Left ventricle myocardium inferior (tissue), 1 donor: ENCODE measurements at regions not wholly inside any gene's neighbourhood (a gene's known extent, or its start where the extent isn't known, plus 50 kb on each side); places are given as distances from the start of the nearest gene placed in this dataset.

ENCODE experiments used
- DNase-seq: peaks from one replicate; pipeline ENCODE4 v3.0.0-alpha.2; 2020
- H3K27ac ChIP-seq: fragments of 200-600 bp; replicated peaks from 2 replicates; pipeline ENCODE4 v1.8.0; 2021
- H3K27me3 ChIP-seq: fragments of 200-600 bp; 2 replicates; pipeline ENCODE4 v1.8.0; 2021; ENCODE audit warnings: low read depth
- H3K36me3 ChIP-seq: fragments of 200-600 bp; 2 replicates; pipeline ENCODE4 v1.8.0; 2021
- H3K4me1 ChIP-seq: fragments of 200-600 bp; 2 replicates; pipeline ENCODE4 v1.8.0; 2021
- H3K4me3 ChIP-seq: fragments of 200-600 bp; 2 replicates; pipeline ENCODE4 v1.8.0; 2021; ENCODE audit warnings: mild to moderate bottlenecking, moderate library complexity
- H3K9me3 ChIP-seq: fragments of 200-600 bp; replicated peaks from 2 replicates; pipeline ENCODE4 v1.8.0; 2021
- intact Hi-C: fragments of 100-400 bp; cut with micrococcal nuclease; formaldehyde crosslinking; loops from one replicate; pipeline ENCODE4 v1.11.0; 2022
- TF ChIP-seq, protein P1 (sequence below): fragments of 200-600 bp; IDR thresholded peaks from 2 replicates; pipeline ENCODE4 v1.8.0; 2021; ENCODE audit warnings: antibody characterized with exemption, mild to moderate bottlenecking, borderline replicate concordance
- donor health status: DM: no; HTN: yes; CAD: no; lungs with severe emphysema.

DNA sequence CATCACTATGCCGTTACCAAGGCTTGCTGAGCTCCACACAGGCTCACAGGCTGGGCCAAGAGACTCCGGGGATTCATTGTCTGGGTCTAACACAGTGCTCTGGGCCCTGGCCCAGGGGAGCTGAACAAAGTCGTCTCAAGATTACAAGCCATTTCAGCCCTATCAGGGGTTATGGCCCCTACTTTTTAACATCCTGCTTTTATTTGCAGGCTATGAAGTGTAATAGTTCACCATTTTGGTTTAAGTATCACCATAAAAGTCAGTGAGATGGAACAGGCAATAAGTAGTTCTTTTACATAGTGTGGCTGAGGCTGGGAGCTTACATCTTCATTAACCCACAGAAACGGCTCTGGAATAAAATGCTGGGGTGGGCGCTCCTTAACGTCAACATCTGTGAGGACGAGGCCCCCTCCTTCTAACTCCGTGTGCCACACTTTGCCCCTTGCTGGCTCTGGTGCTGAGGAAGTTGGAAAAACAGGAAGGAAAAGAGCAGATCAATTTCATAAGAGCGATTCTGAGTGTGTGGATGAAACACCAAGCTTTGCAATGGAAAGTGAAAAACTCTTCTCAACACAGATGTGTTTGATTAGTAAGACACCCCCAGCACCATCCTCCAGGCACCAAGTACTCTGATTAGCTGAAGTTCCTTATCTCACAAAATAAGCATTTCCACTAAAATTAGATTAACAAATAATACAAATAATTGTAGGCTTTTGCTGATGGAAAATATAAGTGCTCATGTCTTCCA, 447.3 kb downstream of the MAFB start:
- H3K4me3 ChIP-seq: no peak overlapping the region
- H3K27me3 ChIP-seq: peaks cover 18% of the 10 kb centered on the region
- no peaks in the 10 kb centered on the region for H3K36me3 ChIP-seq
- TF ChIP-seq, protein P1, sequence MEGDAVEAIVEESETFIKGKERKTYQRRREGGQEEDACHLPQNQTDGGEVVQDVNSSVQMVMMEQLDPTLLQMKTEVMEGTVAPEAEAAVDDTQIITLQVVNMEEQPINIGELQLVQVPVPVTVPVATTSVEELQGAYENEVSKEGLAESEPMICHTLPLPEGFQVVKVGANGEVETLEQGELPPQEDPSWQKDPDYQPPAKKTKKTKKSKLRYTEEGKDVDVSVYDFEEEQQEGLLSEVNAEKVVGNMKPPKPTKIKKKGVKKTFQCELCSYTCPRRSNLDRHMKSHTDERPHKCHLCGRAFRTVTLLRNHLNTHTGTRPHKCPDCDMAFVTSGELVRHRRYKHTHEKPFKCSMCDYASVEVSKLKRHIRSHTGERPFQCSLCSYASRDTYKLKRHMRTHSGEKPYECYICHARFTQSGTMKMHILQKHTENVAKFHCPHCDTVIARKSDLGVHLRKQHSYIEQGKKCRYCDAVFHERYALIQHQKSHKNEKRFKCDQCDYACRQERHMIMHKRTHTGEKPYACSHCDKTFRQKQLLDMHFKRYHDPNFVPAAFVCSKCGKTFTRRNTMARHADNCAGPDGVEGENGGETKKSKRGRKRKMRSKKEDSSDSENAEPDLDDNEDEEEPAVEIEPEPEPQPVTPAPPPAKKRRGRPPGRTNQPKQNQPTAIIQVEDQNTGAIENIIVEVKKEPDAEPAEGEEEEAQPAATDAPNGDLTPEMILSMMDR: no peak
- no peak for DNase-seq
- H3K27ac ChIP-seq: no peak overlapping the region
- intact Hi-C loops: no loop called here
- H3K4me1 ChIP-seq: no peaks in the 10 kb centered on the region
- no peaks in the 10 kb centered on the region for H3K9me3 ChIP-seq

DNA sequence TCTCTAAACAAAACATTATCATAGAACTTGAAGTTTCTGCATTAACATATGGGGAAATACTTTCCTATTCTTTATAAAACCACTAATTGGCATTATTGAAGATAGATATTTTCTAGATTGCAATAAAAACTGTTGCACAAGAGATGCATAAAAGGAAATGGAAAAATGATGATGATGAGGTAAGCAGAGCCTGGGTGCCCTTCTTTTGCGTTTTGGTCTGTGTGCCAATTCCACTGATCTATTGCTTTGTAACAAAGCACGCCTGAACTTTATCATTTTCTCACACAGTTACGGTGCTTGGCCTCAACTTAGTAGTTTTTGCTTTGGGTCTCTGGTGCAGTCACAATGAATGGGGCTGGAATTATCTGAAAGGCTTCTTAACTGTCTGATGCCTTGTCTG, 450.5 kb downstream of the MAFB start:
- H3K27me3 ChIP-seq: peaks cover 18% of the 10 kb centered on the region
- no peaks in the 10 kb centered on the region for H3K4me1 ChIP-seq
- H3K36me3 ChIP-seq: no peaks in the 10 kb centered on the region
- intact Hi-C loops: no loop called here
- no peak overlapping the region for H3K27ac ChIP-seq
- H3K9me3 ChIP-seq: no peaks in the 10 kb centered on the region
- TF ChIP-seq, protein P1: no peak
- no peak for DNase-seq
- no peak overlapping the region for H3K4me3 ChIP-seq

DNA sequence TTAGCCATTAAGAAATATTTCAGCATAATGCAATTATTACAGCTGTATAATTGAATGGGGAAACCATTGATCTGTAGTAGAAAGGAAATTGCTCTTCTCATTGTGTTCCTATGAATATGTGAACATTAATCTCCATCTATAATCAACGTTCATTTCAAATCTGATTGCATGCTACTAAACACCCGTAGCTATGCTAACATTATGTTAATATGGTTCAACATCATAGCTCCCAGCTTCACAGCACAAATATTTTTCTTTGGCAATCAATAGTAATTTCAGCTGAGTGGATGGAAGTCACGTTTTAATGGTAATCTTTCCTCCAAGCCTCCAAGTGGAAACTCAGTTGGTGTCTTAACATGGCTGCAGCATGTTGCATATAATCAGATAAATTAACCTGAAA, 454.4 kb downstream of the MAFB start:
- no peak overlapping the region for H3K4me3 ChIP-seq
- no peaks in the 10 kb centered on the region for H3K4me1 ChIP-seq
- H3K27ac ChIP-seq: no peak overlapping the region

DNA sequence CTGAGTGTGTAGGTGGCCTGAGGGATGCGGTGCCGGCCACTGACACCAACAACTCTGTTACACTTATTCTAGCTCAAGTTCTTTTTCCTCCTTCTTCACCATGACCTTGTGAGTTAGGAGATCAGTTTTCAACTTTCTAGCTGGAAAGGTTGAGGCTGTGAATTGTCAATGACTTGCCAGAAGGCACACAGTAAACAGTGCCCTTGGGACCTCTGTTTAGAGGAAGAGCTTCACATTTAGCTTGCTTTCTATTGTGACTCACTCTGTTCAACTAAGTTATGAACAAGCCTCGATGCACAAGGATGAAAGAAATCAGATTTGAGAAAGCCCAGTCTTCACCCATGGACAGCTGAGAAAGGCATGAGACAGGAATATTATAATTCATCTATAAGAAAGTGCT, 455.6 kb downstream of the MAFB start:
- no peak for DNase-seq
- intact Hi-C loops: no loop called here
- Histone ChIP-seq H3K4me1 (no peaks in the 10 kb centered on the region), H3K9me3 (no peaks in the 10 kb centered on the region), H3K4me3 (no peak overlapping the region), H3K27me3 (peaks cover 24% of the 10 kb centered on the region), H3K27ac (no peak overlapping the region), H3K36me3 (no peaks in the 10 kb centered on the region)
- TF ChIP-seq, protein P1: no peak

More for the DNA sequence above, 454.4 kb downstream of the MAFB start:
- H3K36me3 ChIP-seq: no peaks in the 10 kb centered on the region
- H3K9me3 ChIP-seq: no peaks in the 10 kb centered on the region
- peaks cover 13% of the 10 kb centered on the region for H3K27me3 ChIP-seq
- no peak for DNase-seq
- TF ChIP-seq, protein P1: no peak
- intact Hi-C loops: no loop called here

DNA sequence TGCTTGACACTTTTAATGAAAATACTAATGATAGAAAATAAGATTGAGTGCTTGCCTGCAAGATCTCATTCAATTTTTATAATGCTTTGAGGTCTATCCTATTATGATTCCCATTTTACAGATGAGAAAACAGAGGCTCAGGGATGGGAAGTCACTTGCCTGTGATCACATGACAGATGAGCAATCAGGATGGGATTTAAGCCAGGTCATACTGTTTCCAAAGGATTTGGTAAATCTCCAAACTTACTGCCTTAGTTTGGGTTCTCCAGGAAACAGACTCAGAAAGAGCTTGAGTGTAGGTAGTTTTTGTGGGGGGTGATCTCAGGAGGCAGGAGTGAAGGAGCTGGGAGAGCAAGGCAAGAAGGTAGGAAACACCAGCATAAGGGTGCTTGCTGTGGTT, 456.3 kb downstream of the MAFB start:
- Histone ChIP-seq H3K27me3 (peaks cover 26% of the 10 kb centered on the region), H3K36me3 (no peaks in the 10 kb centered on the region), H3K4me3 (no peak overlapping the region), H3K9me3 (no peaks in the 10 kb centered on the region), H3K27ac (no peak overlapping the region), H3K4me1 (no peaks in the 10 kb centered on the region)
- intact Hi-C loops: no loop called here
- TF ChIP-seq, protein P1: no peak
- DNase-seq: no peak
